ENCODE measurements at regions not wholly inside any gene's neighbourhood (a gene's known extent, or its start where the extent isn't known, plus 50 kb on each side); places are given as distances from the start of the nearest gene placed in this dataset.
A peak's percentile ranks its signal among the peaks of the same experiment; 100 is the strongest.

GRCh38 chr9:107784235-107784958 lies 294.8 kb upstream of the KLF4 start:
- H3K9me3 Mint-ChIP-seq (ENCODE audit: unreplicated experiment) = no peaks in the 10 kb centered on the region
- H3K4me3 Mint-ChIP-seq (ENCODE audit: unreplicated experiment) = no peak overlapping the region
- intact Hi-C loops (cut with micrococcal nuclease) = no loop called here
- H3K27me3 Mint-ChIP-seq (ENCODE audit: insufficient read depth, unreplicated experiment) = no peaks in the 10 kb centered on the region
- H3K4me1 Mint-ChIP-seq (ENCODE audit: insufficient read depth, unreplicated experiment) = peaks cover 9% of the 10 kb centered on the region
- TF ChIP-seq CTCF (IDR thresholded peaks at IDR 0.05; ENCODE audit: unreplicated experiment) = no peak
- no TSS peak for BruUV-seq (replicated peaks)
- DNase-seq (ENCODE audit: unreplicated experiment) = peak; percentile 40
- ChIA-PET CTCF (interaction anchor here (0.6 kb wide), 2 partner anchors 63 to 181 kb away, joined by 3 read pairs; no protein-coding TSS in a partner anchor), POLR2A (interaction anchor here (1.0 kb wide), 1 partner anchor 15 kb away, joined by 3 read pairs; no protein-coding TSS in a partner anchor)
- H3K36me3 Mint-ChIP-seq (ENCODE audit: insufficient read depth, unreplicated experiment) = no peaks in the 10 kb centered on the region
- no peak overlapping the region for H3K27ac Mint-ChIP-seq (ENCODE audit: low read depth, unreplicated experiment)

DNA sequence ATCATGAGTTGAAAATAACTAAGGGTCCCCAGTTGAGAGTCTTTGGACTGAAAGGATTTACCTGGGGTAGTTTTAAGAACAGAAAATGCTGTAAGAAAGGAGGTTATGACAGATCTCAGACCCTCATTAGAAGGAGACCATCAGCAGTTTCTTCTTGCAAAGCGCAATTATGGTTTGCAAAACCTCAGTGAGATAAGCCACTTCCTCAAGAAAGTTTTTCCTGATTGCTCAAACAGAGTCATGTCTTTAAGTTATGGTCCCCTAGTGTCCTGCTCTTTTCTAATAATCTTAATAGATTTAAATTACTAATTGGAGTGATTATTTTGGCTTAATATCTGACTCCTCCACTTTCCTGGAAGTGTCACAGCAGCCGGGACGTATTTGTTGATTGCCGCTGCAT lies 293.2 kb upstream of the KLF4 start:
- Mint-ChIP-seq H3K4me3 (ENCODE audit: unreplicated experiment) (no peak overlapping the region), H3K9me3 (ENCODE audit: unreplicated experiment) (no peaks in the 10 kb centered on the region), H3K27me3 (ENCODE audit: insufficient read depth, unreplicated experiment) (no peaks in the 10 kb centered on the region), H3K36me3 (ENCODE audit: insufficient read depth, unreplicated experiment) (peaks cover 7% of the 10 kb centered on the region), H3K27ac (ENCODE audit: low read depth, unreplicated experiment) (no peak overlapping the region), H3K4me1 (ENCODE audit: insufficient read depth, unreplicated experiment) (peaks cover 9% of the 10 kb centered on the region)
- BruUV-seq (replicated peaks) = no TSS peak
- POLR2A ChIA-PET = interaction anchor here (0.6 to 1.4 kb wide), 3 partner anchors 31 to 982 kb away, joined by 3 to 5 read pairs (median 3); no protein-coding TSS in a partner anchor
- no peak for DNase-seq (ENCODE audit: unreplicated experiment)
- CTCF ChIA-PET = interaction anchor here (1.0 kb wide), 1 partner anchor 24 kb away, joined by 3 read pairs; no protein-coding TSS in a partner anchor
- intact Hi-C loops (cut with micrococcal nuclease) = no loop called here
- no peak for TF ChIP-seq CTCF (IDR thresholded peaks at IDR 0.05; ENCODE audit: unreplicated experiment)

DNA sequence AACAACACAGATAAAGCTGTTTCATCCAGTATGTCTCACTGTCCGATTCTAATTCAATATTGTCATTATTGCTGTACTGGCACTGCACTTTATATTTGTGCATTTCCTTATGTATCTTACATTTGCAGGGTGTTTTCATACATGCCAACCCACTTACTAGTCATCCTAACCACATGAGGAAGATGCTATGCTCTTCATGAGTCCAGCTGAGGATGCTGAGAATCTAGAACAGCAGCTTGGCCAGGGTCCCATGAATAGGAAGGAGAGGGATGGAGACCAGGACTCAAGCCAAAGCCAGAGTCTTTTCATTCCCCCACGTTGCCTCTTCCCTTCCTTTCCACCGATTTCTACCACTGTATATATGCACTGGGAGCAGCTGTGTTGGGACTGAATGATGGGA lies 292.8 kb upstream of the KLF4 start:
- ChIA-PET CTCF (interaction anchor here (0.6 kb wide), 1 partner anchor 661 kb away, joined by 3 read pairs; no protein-coding TSS in a partner anchor), POLR2A (interaction anchor here (0.6 to 1.4 kb wide), 4 partner anchors 30 to 982 kb away, joined by 3 to 5 read pairs (median 3); no protein-coding TSS in a partner anchor)
- H3K9me3 Mint-ChIP-seq (ENCODE audit: unreplicated experiment) = no peaks in the 10 kb centered on the region
- DNase-seq (ENCODE audit: unreplicated experiment) = no peak
- H3K27me3 Mint-ChIP-seq (ENCODE audit: insufficient read depth, unreplicated experiment) = no peaks in the 10 kb centered on the region
- H3K27ac Mint-ChIP-seq (ENCODE audit: low read depth, unreplicated experiment) = no peak overlapping the region
- H3K36me3 Mint-ChIP-seq (ENCODE audit: insufficient read depth, unreplicated experiment) = peaks cover 7% of the 10 kb centered on the region
- no peak for TF ChIP-seq CTCF (IDR thresholded peaks at IDR 0.05; ENCODE audit: unreplicated experiment)
- intact Hi-C loops (cut with micrococcal nuclease) = no loop called here
- peaks cover 9% of the 10 kb centered on the region for H3K4me1 Mint-ChIP-seq (ENCODE audit: insufficient read depth, unreplicated experiment)
- BruUV-seq (replicated peaks) = no TSS peak
- no peak overlapping the region for H3K4me3 Mint-ChIP-seq (ENCODE audit: unreplicated experiment)

GRCh38 chr9:107780960-107781359 lies 291.4 kb upstream of the KLF4 start:
- peaks cover 9% of the 10 kb centered on the region for H3K4me1 Mint-ChIP-seq (ENCODE audit: insufficient read depth, unreplicated experiment)
- no peaks in the 10 kb centered on the region for H3K9me3 Mint-ChIP-seq (ENCODE audit: unreplicated experiment)
- no peak overlapping the region for H3K27ac Mint-ChIP-seq (ENCODE audit: low read depth, unreplicated experiment)
- ChIA-PET POLR2A (interaction anchor here (0.7 to 0.9 kb wide), 2 partner anchors 13 to 785 kb away, joined by 3 read pairs; no protein-coding TSS in a partner anchor), CTCF (interaction anchor here (0.6 kb wide), 1 partner anchor 981 kb away, joined by 3 read pairs; no protein-coding TSS in a partner anchor)
- H3K36me3 Mint-ChIP-seq (ENCODE audit: insufficient read depth, unreplicated experiment) = peaks cover 7% of the 10 kb centered on the region
- TF ChIP-seq CTCF (IDR thresholded peaks at IDR 0.05; ENCODE audit: unreplicated experiment) = no peak
- no peaks in the 10 kb centered on the region for H3K27me3 Mint-ChIP-seq (ENCODE audit: insufficient read depth, unreplicated experiment)
- no peak for DNase-seq (ENCODE audit: unreplicated experiment)
- intact Hi-C loops (cut with micrococcal nuclease) = no loop called here
- BruUV-seq (replicated peaks) = no TSS peak
- no peak overlapping the region for H3K4me3 Mint-ChIP-seq (ENCODE audit: unreplicated experiment)
